Frontal cortex (tissue), 3 donors: ENCODE measurements at regions not wholly inside any gene's neighbourhood (a gene's known extent, or its start where the extent isn't known, plus 50 kb on each side); places are given as distances from the start of the nearest gene placed in this dataset.

Experiments used
- DNase-seq, 2 donors: peaks; one replicate each; pipeline ENCODE4 v3.0.0; 2012; ENCODE audit warnings: low spot score in 2 of 2
- FAIRE-seq: peaks from 2 replicates; lab custom pipeline; 2012; peaks lifted over from hg19 to GRCh38; lab: Jason Lieb, UNC
- donor health status: control.
- donor health status: control.
- donor health status: control.

DNA sequence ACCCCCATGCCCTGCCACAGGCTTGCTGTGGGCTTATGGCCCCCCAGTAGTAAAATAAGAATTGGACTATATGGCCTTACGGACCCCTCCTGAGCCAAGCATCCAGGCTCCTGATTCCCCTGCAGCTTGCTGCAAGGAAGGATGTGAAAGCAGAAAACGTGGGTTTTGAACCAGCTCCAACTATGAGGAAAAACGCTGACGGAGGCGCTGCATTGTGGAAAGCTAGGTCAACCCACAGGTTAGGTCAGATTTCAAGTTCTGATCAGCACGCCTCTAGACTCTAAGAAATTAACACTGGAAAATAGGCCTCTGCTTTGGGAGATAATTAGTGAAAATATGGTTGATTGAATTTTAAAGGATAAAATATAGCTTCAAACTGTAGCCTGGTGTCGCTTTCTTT is 195.4 kb upstream of the HES1 start:
- FAIRE-seq: no peak
- no peak for DNase-seq

DNA sequence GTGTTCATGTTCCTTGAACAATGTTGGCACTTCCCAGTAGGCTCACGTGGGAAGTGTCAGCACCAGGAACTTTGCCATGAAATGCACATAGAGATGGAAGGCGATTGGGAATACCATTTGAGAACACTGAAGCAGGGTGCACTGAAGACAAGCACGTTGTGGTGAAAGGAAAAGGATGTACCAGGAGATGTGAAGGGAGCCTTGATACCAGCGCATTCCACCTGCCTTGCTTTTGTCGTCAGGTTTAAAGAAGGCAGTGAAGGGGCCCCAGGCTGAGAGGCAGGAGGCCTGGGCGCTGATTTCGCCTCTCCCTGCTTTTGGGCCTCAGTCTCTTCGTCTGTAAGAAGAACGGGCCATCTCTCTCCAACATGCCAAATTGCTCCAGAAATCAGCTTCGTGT is 194.5 kb upstream of the HES1 start:
- no peak for DNase-seq
- no peak for FAIRE-seq

DNA sequence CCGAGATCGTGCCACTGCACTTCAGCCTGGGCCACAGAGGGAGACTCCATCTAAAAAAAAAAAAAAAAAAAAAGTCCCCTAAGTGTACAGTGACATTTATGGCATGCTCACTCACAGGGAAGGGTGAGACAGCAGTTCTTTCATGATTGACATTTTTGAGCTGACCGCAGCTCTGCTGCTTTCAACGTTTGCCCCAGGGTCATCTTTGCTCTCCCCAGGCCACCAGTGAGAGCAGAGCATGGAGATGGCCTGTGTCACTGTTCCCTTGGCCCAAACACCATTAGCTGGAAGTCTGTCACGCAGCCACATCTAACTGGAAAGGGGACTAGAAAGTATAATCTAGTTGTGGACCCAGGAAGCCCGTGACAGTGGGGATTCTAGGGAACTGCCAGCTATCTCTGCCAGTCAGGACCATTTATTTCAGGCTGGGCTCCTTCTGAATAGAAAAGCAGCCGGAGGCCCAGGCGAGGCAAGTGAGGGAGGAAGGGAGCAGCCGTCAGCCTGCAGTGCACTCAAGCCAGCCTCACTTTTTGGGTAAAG is 193.4 kb upstream of the HES1 start:
- no peak for FAIRE-seq
- DNase-seq: no peak

GRCh38 chr3:193943200-193943599 is 192.7 kb upstream of the HES1 start:
- FAIRE-seq: no peak
- no peak for DNase-seq

GRCh38 chr3:193943851-193944517 is 192.0 kb upstream of the HES1 start:
- FAIRE-seq (no peak), DNase-seq (no peak)

GRCh38 chr3:193944518-193944884 is 191.4 kb upstream of the HES1 start:
- no peak for FAIRE-seq
- no peak for DNase-seq

DNA sequence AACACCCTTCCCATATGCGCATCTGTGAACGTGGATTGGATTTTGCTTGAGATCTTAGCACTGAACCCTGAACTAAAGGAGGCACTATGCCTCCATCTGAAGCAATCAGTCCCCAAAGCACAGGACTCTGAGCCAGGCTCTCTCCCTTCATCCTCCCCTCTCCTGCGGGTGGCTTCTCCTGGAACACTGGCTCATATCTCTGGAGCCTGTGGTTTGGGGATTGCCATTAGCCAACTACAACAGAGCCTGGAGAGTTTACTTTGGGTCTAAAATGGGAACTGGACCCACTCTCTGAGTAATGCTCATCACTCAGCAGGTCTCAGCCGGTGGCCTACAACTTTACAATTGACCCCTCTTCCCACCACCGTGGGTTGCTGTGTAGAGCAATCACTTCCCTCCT is 190.8 kb upstream of the HES1 start:
- DNase-seq: no peak

GRCh38 chr3:193946945-193947344 is 189.0 kb upstream of the HES1 start:
- DNase-seq (no peak), FAIRE-seq (no peak)

More for the DNA sequence above, 190.8 kb upstream of the HES1 start:
- no peak for FAIRE-seq

DNA sequence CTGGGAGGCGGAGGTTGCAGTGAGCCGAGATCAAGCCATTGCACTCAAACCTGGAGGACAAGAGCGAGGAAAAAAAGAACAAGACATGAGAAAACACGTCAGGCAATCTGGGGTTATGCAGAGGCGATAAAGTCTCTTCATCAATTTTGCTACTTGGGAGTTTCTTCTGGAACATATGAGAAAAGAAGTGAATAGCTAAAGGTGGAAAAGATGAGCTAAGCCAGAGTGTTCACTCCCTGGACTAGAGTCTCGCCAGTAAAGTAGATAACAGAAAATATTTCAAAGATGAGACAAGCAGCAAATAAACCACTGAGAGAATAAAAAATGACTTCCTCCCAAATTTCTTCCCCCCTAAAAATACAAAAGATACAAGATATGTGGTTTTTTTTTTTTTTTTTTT is 188.4 kb upstream of the HES1 start:
- no peak for DNase-seq
- no peak for FAIRE-seq

- no peak for FAIRE-seq
Observed at GRCh38 chr3:193948459-193948858, 187.5 kb upstream of the HES1 start.

DNA sequence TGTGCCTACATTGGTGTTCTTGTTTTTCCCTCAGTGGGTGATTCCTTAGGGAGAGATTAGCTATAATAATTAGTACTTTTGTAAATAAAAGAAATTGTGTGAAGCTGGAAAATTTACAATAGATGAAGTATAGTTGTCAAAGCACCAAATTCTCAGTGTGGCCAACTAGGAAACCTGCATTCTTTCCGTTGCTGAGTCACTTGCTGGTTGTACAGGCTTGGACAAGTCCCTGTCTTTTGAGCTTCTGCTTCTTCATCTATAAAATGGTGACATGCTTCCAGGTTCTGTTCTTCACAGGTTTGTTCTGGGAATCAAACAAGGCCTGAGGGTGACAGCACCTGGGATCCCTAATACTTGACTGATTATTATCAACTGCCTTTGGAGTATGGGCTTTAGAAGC is 184.1 kb upstream of the HES1 start:
- FAIRE-seq: no peak
- no peak for DNase-seq

More at GRCh38 chr3:193948459-193948858, 187.5 kb upstream of the HES1 start:
- no peak for DNase-seq

GRCh38 chr3:193954752-193955151 is 181.2 kb upstream of the HES1 start:
- DNase-seq (no peak), FAIRE-seq (no peak)

DNA sequence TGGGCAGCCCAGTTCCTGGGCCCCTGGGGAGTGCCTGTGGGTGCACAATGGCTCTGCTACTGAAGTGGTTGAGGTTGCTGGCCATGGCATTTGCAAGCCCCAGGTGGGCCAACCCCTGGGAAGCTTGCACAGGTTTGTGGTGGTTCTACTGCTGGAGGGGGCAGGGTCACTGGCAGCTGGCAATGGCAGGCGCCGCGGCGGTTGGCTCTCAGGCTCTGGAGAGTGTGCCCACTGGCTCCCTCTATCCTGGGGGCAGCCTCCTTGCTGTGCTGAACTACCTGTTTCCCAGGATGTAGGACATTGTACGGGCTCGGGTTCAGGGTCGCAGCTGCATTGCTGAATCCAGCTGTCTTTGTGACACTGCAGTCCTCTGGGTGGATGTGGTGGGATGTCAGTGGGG is 180.2 kb upstream of the HES1 start:
- no peak for DNase-seq
- no peak for FAIRE-seq

DNA sequence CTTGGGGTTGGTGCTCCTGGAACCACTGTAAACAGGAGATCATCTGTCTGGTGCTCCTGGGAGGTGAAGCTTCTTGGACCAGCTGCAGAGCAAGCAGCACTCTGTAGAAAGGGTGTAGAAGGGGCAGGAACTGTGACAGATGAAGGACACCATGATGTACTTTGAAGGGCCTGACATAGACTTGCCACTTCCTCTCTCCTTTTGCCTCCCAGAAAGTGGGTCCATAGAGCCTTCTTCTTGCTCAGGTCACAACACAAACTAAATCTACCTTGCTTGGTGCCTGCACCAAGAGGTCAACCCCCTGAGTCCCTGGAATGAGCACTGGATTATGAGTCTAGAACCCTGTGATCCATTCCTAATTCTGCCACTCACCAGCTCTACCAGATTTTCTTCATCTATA is 176.1 kb upstream of the HES1 start:
- FAIRE-seq: no peak

GRCh38 chr3:193960487-193961274 is 175.3 kb upstream of the HES1 start:
- no peak for FAIRE-seq
- DNase-seq: no peak

More for the DNA sequence above, 176.1 kb upstream of the HES1 start:
- DNase-seq: no peak

DNA sequence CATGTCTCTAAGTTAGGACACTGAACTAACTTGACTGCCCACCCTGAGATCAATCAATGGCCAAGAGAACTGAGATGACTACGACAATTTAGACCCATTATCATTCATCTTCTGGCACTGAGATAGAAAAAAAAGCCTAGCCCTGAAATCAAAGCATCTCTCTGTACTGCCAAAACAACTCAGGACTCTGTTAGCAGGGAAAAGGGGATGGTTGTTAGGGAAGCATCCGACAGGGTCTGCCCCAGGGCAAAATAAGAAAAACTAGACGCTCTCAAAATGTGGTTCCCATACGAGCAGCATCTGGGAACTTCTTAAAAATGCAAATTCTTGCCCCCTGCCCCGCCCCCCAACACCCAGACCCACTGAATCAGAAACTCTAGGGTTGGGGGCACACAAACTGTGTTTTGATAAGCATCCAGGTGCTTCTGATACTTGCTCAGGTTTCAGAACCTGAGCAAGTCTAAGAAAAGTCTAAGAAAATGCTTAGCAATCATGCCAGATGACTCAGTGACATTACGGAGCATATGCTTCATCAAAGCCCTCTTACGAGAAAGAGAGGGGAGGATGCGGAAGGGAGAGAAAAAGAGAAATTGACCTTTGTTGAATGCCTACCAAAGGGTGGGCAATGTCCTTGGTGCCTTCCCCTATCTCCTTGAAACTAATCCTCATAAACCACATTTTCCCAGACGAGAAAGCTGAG is 172.8 kb upstream of the HES1 start:
- DNase-seq: no peak

GRCh38 chr3:193963808-193964516 is 172.0 kb upstream of the HES1 start:
- DNase-seq (no peak), FAIRE-seq (no peak)

More for the DNA sequence above, 172.8 kb upstream of the HES1 start:
- no peak for FAIRE-seq

- no peak for FAIRE-seq
Observed at GRCh38 chr3:193964517-193964880, 171.4 kb upstream of the HES1 start.

GRCh38 chr3:193968380-193968974 is 167.5 kb upstream of the HES1 start:
- FAIRE-seq: no peak

More at GRCh38 chr3:193964517-193964880, 171.4 kb upstream of the HES1 start:
- no peak for DNase-seq

More at GRCh38 chr3:193968380-193968974, 167.5 kb upstream of the HES1 start:
- no peak for DNase-seq
